Fibroblast of mammary gland (primary cell): ENCODE measurements at regions not wholly inside any gene's neighbourhood (a gene's known extent, or its start where the extent isn't known, plus 50 kb on each side); places are given as distances from the start of the nearest gene placed in this dataset.

Experiments used
- DNase-seq: peaks from one replicate; pipeline ENCODE4 v3.0.0-alpha.2; 2010; ENCODE audit warnings: low read depth
- H3K4me3 ChIP-seq: 2 replicates; pipeline ENCODE4 v1.5.1; 2011; ENCODE audit warnings: low read depth, mild to moderate bottlenecking, low read length, moderate library complexity; ENCODE audit not compliant: control insufficient read depth
- CTCF ChIP-seq: conservative IDR thresholded peaks from 2 replicates; pipeline ENCODE4 v1.5.1; 2011; ENCODE audit warnings: low read depth, low read length, inconsistent platforms; ENCODE audit not compliant: control insufficient read depth, insufficient read depth

DNA sequence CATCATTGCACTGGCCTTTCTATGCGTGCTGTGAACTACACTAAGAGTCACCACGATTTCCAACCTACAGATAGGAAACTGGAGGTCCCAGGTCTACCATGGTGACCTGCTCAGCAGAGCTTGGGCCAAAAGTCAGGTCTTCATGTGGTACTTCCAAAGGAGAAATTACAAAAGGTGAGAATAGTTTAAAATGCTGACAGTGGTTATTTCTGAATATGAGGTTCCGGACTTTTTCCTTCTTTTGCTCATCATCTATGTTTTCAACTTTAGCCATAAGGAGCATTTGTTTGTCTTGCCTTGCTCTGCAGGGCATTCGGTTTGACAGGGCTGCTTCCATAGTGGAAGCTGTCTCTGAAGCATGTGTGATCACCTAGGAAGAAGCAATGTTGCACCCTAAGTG is 282.1 kb upstream of the IRX1 start:
- no peak for DNase-seq

GRCh38 chr5:3312299-3312698 is 283.3 kb upstream of the IRX1 start:
- TF ChIP-seq CTCF, result no peak
- DNase-seq, result no peak
- no peak overlapping the region for H3K4me3 ChIP-seq

More for the DNA sequence above, 282.1 kb upstream of the IRX1 start:
- H3K4me3 ChIP-seq, result no peak overlapping the region
- no peak for TF ChIP-seq CTCF

- TF ChIP-seq CTCF, result no peak
- H3K4me3 ChIP-seq, result no peak overlapping the region
- no peak for DNase-seq
Measured at GRCh38 chr5:3311433-3311832, 284.2 kb upstream of the IRX1 start.

GRCh38 chr5:3310541-3311261 is 284.9 kb upstream of the IRX1 start:
- no peak for DNase-seq

GRCh38 chr5:3309538-3309937 is 286.1 kb upstream of the IRX1 start:
- no peak for TF ChIP-seq CTCF
- no peak overlapping the region for H3K4me3 ChIP-seq
- no peak for DNase-seq

More at GRCh38 chr5:3310541-3311261, 284.9 kb upstream of the IRX1 start:
- TF ChIP-seq CTCF, result no peak
- H3K4me3 ChIP-seq, result no peak overlapping the region

DNA sequence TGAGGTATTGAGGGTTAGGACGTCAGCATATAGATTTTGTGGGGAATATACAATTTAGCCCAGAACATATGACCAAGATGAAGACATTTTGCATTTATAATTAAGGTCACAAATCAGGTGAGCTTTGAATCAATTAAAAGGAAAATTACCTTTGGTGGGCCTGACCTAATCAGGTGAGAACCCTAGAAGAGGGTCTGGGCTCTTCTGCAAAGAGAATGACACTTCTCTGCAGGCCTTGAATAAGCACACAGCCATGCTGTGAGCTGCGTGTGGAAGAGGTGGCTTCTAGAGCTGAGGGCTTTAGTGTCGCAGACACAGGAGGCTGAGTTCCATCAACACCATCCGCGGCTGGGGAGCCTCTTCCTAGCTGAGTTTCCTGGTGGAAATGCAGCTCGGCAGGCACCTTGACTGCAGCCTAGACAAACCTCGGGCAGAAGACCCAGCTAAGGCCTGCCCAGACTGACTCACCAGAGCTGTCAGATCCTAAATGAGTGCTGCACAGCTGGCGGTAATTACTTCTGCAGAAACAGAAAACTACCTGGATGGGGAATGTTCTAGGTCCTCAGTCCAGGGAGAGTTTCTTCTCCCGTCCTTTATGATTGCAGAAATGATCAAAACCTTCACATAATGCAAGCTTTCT is 287.5 kb upstream of the IRX1 start:
- no peak overlapping the region for H3K4me3 ChIP-seq
- TF ChIP-seq CTCF, result no peak
- no peak for DNase-seq
